Colonic mucosa (tissue), 4 donors: ENCODE measurements at regions not wholly inside any gene's neighbourhood (a gene's known extent, or its start where the extent isn't known, plus 50 kb on each side); places are given as distances from the start of the nearest gene placed in this dataset.

ENCODE experiments used
- DNase-seq: peaks from one replicate; pipeline ENCODE4 v3.0.0-alpha.2; 2020
- H3K27ac ChIP-seq: fragments of 200-600 bp; one replicate; pipeline ENCODE4 v1.8.0; 2021
- H3K27me3 ChIP-seq: fragments of 200-600 bp; one replicate; pipeline ENCODE4 v1.8.0; 2021
- H3K36me3 ChIP-seq: fragments of 200-600 bp; one replicate; pipeline ENCODE4 v1.8.0; 2021
- H3K4me1 ChIP-seq: fragments of 200-600 bp; one replicate; pipeline ENCODE4 v1.8.0; 2021; ENCODE audit warnings: mild to moderate bottlenecking
- H3K4me3 ChIP-seq: fragments of 200-600 bp; one replicate; pipeline ENCODE4 v1.8.0; 2021
- H3K9ac ChIP-seq, 2 donors: one replicate each; pipeline ENCODE4 v1.7.0; 2013; ENCODE audit warnings: control low read depth in 2 of 2, low read depth in 2 of 2, low read length in 2 of 2
- H3K9me3 ChIP-seq: fragments of 200-600 bp; one replicate; pipeline ENCODE4 v1.8.0; 2021
- intact Hi-C: fragments of 100-400 bp; cut with DNase I; formaldehyde crosslinking; loops from one replicate; pipeline ENCODE4 v1.14.1; 2022
- TF ChIP-seq, protein P1 (sequence below): fragments of 200-600 bp; IDR thresholded peaks from one replicate; pipeline ENCODE4 v1.8.0; 2022; ENCODE audit warnings: antibody characterized with exemption, mild to moderate bottlenecking
- donor health status: healthy.
- donor health status: DM: no; HTN: no; CAD: no.
- donor health status: DM: no; HTN: no; CAD: no.

DNA sequence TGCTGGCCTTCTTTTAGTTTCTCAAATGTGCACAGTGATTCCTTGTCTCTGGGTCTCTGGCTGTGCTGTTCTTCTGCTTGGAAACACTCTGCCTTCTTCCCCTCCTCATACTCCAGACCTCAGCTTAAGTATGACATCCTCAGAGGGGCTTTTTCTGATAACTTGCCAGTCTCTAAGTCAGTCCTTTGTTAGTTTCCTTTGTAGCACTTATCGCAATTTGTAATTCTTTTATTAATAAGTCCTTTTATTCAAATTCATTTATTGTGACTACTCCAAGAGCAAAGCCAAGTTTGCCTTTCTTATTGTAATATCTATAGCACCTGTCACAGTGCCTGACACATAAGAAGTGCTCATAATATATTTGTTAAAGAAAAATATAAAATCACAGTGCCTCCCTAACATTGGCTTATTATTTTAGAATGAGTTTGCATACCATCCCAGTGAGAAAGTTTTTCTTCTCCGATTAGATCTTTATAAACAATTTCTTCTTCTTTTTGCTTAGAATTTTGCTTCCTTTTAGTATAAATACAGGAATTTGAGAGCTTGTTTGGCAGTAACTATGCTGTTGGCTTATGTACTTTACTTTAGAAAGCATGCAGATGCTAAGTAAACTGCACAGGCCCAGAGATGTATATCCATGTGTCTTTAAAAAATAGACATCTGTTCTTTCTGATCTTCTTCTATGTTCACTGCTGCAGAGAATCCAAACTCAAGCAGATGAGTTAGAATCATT is 198.0 kb downstream of the GAS1 start:
- TF ChIP-seq, protein P1, sequence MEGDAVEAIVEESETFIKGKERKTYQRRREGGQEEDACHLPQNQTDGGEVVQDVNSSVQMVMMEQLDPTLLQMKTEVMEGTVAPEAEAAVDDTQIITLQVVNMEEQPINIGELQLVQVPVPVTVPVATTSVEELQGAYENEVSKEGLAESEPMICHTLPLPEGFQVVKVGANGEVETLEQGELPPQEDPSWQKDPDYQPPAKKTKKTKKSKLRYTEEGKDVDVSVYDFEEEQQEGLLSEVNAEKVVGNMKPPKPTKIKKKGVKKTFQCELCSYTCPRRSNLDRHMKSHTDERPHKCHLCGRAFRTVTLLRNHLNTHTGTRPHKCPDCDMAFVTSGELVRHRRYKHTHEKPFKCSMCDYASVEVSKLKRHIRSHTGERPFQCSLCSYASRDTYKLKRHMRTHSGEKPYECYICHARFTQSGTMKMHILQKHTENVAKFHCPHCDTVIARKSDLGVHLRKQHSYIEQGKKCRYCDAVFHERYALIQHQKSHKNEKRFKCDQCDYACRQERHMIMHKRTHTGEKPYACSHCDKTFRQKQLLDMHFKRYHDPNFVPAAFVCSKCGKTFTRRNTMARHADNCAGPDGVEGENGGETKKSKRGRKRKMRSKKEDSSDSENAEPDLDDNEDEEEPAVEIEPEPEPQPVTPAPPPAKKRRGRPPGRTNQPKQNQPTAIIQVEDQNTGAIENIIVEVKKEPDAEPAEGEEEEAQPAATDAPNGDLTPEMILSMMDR: no peak
- no peaks in the 10 kb centered on the region for H3K4me1 ChIP-seq
- no peak overlapping the region for H3K27ac ChIP-seq
- intact Hi-C loops: no loop called here
- H3K27me3 ChIP-seq: no peaks in the 10 kb centered on the region
- DNase-seq: no peak
- no peaks in the 10 kb centered on the region for H3K36me3 ChIP-seq
- H3K9me3 ChIP-seq: no peaks in the 10 kb centered on the region
- H3K9ac ChIP-seq: no peak overlapping the region
- no peak overlapping the region for H3K4me3 ChIP-seq

DNA sequence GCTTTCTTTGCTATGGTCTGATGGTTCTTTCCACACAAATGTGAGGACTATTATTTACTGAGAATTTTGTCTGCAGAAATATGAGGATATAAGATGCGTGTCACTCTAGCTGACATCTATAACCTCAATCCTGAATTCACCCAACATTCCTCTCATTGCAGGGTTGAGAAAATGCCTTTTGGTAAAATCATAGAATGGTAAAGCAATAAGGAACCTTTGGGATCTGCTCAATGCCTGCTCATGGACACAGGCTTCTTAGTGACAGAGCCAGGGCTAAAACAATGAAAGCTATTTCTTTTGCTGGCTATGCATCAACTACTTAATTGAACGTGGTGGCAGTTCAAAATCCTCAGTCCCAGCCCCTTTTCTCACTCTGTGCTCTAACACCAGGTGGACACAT is 199.6 kb downstream of the GAS1 start:
- intact Hi-C loops: no loop called here
- no peaks in the 10 kb centered on the region for H3K4me1 ChIP-seq
- DNase-seq: no peak
- H3K9ac ChIP-seq: no peak overlapping the region
- H3K36me3 ChIP-seq: no peaks in the 10 kb centered on the region
- TF ChIP-seq, protein P1: no peak
- H3K27ac ChIP-seq: no peak overlapping the region
- H3K9me3 ChIP-seq: no peaks in the 10 kb centered on the region
- no peak overlapping the region for H3K4me3 ChIP-seq
- H3K27me3 ChIP-seq: no peaks in the 10 kb centered on the region

DNA sequence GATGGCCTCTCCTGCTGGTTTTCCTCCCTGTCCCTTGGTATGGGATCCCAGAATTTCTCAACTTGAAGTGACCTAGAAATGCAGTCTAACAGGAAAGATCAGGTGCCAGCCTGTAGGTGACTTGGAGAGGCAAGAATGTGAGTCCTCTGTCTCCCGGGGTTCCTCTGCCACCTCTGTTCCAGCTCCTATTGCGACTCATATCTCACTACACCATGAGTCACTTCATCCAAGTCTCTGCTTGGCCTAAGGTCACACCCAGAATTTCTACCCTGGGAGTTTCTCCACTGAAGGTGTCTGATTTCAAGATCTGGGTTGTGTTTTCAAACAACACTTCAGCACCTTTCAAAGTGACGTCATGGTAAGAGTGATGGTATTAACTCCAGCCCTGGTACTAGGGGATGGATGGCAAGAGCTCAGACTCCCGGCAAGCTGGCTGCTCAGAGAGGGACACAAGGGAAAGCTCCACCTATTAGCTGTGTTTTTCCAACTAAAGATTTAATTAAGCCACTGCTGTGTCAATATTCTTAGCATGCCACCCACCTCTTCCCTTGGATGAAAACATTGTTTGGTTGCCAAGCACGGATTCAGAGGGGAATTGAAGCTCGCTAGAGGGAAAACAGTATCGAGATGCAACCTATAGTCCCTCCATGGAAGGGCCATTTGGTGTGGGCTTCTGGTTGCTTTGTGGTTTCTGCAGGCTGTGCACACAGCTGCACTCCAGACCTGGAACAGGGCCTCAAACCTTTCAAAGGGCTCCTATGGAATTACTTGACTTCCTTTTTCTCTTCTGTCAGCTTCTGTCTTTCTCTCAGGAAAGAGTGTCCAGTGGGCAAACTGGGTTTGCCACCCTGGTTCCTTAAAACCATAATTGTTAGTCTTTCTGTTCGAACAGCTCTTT is 205.7 kb downstream of the GAS1 start:
- no peaks in the 10 kb centered on the region for H3K9me3 ChIP-seq
- H3K9ac ChIP-seq: no peak overlapping the region
- H3K4me1 ChIP-seq: no peaks in the 10 kb centered on the region
- no peak for DNase-seq
- no peaks in the 10 kb centered on the region for H3K27me3 ChIP-seq
- no peak overlapping the region for H3K27ac ChIP-seq
- H3K36me3 ChIP-seq: no peaks in the 10 kb centered on the region
- TF ChIP-seq, protein P1: no peak
- intact Hi-C loops: no loop called here
- no peak overlapping the region for H3K4me3 ChIP-seq

DNA sequence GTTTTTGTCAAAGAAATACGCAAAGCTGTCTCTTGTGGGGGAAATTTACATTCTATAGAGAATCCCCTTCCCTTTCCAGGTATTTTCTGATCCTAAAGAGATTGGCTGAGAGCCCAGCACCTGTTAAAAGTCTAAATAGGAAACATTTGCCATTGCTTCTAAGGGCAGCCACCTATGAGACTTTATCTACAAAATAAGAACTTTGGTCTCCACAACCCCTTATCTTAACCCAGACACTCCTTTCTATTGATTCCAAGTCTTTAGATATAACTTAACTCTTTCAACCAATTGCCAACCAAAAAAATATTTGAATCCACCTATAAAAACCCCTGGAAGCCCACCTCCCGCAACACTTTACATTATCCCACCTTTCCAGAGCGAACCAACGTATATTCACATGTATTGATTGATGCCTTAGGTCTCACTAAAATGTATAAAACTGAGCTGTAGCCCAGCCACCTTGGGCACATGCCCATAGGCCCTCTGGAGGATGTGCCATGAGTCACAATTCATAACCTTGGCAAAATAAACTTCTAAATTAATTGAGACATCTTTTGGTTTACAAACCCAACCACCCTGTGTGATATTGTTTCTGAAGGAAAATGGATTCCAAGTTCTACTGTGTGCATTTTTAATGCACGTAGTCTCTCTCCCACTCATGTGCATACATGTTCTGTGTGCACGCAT is 211.4 kb downstream of the GAS1 start:
- intact Hi-C loops: no loop called here
- H3K9me3 ChIP-seq: no peaks in the 10 kb centered on the region
- no peak overlapping the region for H3K9ac ChIP-seq
- H3K27me3 ChIP-seq: no peaks in the 10 kb centered on the region
- TF ChIP-seq, protein P1: no peak
- no peaks in the 10 kb centered on the region for H3K36me3 ChIP-seq
- no peak for DNase-seq
- H3K4me1 ChIP-seq: no peaks in the 10 kb centered on the region
- no peak overlapping the region for H3K27ac ChIP-seq
- H3K4me3 ChIP-seq: no peak overlapping the region

DNA sequence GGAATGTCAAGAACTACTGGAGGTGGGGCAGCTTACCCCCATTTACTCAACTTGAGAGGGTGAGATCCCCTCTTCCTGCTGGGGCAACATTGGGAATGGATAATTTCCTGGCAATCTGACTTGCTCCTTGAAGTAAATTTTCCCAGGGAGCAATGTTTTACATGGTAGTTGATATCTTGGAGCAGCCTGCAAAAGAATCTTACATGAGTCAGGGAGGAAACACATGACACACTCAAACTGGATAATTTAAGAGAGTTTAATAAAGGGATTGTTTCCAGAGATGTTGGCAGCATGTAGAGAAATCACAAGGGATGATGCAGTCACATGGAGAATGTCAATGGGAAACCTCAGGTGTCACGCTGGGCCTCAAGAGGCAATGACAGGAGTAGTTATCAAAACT is 212.5 kb downstream of the GAS1 start:
- H3K9me3 ChIP-seq: no peaks in the 10 kb centered on the region
- H3K27me3 ChIP-seq: no peaks in the 10 kb centered on the region
- no peak overlapping the region for H3K4me3 ChIP-seq
- no peaks in the 10 kb centered on the region for H3K36me3 ChIP-seq
- no peak for DNase-seq
- TF ChIP-seq, protein P1: no peak
- no peak overlapping the region for H3K9ac ChIP-seq
- intact Hi-C loops: no loop called here
- no peaks in the 10 kb centered on the region for H3K4me1 ChIP-seq
- no peak overlapping the region for H3K27ac ChIP-seq
